GM19438 (cell line): ENCODE measurements at regions not wholly inside any gene's neighbourhood (a gene's known extent, or its start where the extent isn't known, plus 50 kb on each side); places are given as distances from the start of the nearest gene placed in this dataset.

ENCODE experiments used
- ATAC-seq: cut with Tn5 transposase; IDR thresholded peaks from one replicate; pipeline ENCODE4 v1.9.1; 2021; ENCODE audit warnings: low read depth; ENCODE audit not compliant: unreplicated experiment

DNA sequence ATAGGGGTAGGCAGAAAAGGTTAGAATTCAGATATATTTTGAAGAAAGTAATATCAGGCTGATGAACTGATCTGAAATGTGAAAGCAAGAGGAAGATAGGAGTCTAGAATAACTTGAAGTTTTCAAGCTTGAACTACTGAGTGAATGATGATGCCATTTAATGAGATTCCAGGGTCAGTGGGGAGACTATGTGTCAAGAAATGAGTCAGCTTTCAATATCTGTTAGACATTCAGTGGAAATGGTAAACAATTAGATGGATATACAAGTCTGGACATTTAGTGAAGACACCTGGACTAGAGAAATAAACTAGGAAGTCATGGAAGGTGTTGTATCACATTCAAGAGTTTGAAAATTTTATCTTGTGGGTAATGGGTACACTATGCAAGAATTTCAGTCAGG lies 326.9 kb downstream of the FSIP2 start:
- no peak for ATAC-seq

DNA sequence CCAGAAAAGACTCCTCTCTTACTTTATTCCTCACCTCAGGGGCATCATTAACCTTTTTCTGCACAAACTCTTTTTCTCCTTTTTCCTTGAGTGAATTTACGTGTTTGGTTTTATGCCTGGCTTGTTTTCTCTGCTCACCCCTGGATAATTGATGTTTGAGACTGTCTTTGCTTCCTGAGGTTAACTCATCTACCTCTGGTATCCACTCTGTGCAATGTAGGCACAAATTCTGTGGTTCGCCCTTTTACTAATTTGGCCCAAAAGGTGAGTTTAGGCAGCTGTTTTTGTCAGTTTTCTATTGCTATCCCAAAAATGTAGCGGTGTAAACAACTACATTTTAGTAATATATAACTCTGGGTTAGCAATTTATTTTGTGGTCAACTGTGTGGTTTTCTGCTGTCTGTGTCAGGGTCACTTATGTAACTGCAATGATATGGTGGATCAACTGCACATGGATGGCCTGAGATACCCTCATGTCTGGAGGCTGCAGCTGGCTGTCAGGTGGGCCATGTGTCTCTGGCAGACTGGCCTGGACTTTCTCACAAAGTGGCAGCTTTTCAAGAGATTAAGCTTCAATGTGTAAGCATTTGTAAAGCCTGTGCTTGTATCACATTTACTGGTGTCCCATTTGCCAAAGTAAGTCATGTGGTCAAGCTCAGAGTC lies 329.7 kb downstream of the FSIP2 start:
- no peak for ATAC-seq

DNA sequence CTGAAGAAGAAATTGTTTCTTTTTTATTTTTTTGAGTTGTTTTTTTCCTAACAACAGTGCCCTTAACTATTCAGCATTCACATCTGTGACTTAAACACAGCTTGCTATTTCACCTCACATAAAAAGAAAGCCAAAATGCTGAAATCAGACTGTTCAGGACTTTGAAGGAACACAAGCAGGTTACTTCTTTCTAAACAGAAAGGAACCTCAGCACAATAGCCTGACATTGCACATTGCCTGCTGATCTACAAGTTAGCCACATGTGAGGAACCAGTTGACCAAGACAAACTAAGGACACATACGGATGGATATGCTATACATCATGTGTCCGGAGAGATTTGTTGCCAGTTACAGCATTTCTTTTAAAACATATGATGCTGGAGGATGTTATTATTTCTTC lies 331.1 kb downstream of the FSIP2 start:
- no peak for ATAC-seq

DNA sequence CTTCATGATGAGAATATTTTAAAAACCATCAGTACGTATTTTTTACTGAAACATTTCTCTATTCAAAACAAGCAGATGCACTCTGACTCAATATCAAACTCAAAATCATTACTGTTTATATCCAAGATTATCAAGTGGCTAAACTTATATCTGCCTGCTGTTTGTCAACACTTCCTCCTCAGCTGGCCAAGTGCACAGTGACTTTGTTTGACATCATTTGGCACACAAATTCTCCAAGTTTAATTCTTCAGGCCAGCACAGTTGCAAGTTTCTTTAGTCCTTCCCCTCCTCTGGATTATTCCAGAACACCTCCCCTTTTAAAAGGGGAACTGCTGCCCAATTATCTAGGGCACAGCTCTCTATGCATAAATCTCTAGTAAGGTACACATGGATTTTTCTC lies 346.6 kb downstream of the FSIP2 start:
- no peak for ATAC-seq

DNA sequence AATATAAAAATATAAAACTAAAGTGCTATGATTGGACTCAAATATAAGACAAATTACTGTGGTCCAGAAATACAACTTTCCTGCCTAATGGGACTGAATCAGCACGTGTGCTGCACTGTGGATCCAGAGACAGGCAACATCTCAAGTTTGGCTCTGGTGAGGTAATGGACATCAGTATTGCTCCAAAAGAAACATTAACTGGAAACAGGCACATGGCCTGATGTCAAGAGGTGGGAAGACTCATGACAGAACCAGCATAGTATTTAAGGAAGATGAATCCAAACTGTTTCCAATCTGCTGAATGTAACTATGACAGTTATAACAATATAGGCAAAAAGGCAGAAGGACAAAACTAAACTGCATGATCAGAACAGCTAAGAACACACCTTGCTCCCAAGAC lies 354.6 kb downstream of the FSIP2 start:
- ATAC-seq: no peak

DNA sequence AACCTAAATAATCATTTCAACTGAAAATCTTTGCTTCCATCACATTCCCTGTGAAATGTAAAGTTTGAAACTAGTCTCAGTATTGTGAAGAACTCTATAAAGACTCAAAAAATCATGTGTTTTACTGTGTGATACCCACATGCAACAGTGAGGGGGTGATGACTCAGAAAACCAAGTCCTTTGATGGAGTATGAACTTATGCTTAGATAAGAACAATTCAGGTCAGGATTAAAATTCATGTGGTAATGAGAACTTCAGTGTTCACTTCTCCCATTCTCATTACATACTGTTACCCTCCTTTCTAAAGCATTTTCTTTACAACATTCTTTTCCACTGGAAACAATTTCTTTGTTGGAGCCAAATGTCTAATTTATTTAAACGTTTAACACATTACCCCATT lies 360.2 kb downstream of the FSIP2 start:
- ATAC-seq: no peak

DNA sequence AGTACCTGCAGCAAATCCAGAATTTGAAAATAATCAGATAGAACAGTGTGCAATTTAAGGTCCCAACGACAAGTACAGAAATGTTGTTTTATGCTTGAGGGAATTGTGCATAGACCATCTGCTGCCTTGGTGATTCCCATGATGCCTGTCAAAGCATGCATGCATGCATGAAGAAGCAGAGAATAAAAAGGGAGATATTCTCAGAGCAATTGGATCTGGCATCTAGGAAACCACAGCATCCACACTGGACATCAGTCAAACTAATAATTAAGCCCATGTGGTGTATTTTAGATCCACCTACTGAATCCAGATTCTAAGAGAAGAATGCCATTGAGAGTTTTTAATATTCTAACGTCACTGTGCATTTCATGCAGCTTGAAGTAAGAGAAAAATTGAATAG lies 361.2 kb downstream of the FSIP2 start:
- ATAC-seq: no peak

DNA sequence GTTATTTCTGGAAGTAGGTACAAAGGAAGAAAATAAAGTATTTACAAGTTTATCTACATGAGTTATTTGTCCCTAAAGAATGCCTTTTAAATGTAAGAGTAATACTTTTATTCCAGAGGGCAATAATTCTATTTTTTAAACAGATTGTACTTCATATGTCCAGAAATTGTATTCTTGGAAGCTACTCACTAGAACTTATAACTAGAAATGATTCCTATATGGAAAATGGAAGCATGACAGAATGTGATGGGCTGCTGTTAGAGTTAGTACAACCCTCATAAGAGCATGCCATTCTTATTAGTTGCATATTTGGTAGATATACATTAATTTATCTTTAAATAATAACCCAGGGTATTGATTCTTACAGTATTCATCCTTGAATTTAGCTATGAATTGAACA lies 362.0 kb downstream of the FSIP2 start:
- no peak for ATAC-seq

DNA sequence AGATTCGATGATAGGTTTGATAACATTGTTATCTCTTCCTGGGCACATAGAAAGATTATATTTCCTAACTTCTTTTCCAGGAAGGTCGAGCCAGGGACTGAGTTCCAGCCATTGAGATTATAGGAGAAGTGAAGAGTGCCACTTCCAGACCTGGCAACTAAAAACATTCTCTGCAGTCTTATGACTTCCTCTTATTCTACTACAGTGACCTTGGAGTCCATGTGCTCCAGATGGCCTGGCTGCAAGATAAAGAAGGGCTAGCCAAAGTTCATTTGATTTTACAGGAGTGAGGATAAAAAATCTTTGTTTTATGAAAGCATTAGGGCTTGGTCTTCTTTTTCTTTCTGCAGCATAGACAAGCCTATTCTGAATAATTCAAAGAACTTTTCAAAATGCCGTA lies 363.0 kb downstream of the FSIP2 start:
- no peak for ATAC-seq

DNA sequence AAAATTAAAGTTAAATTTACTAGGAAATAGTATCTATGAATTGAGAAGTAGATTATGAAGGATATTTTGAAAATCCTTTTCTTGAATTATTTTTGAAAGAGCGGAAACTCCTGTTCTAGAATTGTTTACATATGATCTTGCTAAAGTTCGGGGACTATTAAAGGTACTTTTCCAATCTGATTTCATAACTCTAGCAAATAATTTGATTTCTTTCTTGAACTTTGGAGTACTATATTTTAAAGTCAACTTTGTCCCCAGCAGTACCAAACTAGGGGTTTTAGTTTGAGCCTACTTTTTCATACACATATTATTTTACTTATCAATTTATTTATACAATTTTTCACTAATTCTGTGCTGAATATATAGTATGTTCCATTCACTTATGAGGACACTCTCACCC lies 364.7 kb downstream of the FSIP2 start:
- no peak for ATAC-seq

DNA sequence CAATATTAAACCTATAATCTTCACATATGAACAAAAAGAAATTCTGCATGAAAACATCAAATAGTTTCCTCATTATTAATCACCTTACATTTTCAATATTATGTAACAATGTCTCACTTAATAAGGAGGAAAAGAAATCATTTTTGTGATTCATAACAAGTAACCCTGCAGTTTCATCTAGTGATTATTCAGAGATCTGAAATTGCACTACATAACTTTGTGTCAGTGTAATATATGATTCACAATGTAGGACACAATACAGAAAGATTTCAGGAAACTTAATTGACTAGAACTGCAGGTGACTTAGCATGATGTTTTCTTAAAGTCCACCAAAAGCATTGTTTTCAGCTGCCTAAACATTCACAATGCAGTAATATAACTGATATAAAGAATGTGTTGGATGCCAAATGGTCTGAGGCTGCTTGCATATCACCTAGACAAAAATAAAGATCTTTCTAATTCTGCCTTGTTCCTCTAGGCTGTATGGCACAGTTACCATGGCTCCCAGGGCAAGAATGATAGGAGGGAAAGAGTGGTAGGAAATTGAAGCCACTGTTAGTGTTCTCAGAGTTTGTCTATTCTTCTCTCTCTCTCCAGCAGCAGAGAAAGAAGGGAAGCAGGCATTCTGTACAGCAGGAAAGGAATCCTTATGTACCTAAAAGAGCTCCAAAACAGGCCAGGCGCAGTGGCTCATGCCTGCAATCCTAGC lies 366.6 kb downstream of the FSIP2 start:
- no peak for ATAC-seq

DNA sequence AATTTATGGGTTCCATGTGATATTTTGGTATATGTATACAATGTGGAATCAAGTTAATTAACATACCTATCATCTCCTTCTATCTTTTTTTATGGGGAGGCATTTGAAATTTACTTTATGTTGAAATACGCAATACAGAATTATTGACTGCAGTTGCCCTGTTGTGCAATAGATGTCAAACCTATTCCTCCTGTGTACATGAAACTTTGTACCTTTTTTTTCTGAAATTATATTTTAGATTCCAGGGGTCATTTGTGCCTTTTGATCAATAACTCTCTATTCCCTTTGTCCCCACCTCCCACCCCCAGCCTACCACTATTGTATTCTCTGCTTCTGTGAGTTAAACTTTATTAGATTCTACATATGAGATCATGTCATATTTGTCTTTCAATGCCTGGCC lies 369.9 kb downstream of the FSIP2 start:
- no peak for ATAC-seq

DNA sequence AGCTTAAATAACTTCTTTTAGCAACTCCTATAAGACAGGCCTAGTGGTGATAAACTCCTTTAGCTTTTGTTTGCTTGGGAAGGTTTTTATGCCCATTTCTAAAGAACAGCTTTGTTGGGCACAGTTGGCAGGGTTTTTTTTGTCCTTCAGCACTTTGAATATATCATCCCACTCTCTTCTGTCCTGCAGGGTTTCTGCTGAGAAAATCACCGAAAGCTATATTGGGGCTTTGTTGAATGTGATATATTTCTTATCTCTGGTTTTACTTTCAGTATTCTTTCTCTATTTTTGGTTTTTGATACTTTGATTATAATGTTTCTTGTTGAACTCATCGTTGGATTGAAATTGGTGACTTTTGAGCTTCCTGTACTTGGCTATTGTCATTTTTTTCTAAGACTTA lies 372.8 kb upstream of the ZC3H15 start:
- ATAC-seq: no peak

DNA sequence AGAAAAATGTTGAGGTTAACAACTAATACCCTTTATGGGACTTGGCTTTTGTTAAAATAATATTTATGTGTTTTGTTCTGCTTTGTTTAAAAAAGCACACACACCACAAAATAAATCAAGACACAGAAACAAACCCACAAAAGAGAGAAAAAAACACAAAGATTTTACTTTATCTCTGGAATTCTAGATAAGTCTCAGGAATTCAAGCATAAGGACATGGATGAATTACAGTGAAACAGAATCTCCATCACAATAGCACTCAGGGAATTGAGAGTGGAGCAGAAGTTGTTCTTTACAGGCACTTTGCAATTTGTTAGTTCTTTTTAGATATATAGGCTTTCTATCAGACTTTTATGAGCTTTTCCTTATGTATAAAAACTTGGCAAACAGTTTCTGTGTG lies 360.9 kb upstream of the ZC3H15 start:
- ATAC-seq: no peak

DNA sequence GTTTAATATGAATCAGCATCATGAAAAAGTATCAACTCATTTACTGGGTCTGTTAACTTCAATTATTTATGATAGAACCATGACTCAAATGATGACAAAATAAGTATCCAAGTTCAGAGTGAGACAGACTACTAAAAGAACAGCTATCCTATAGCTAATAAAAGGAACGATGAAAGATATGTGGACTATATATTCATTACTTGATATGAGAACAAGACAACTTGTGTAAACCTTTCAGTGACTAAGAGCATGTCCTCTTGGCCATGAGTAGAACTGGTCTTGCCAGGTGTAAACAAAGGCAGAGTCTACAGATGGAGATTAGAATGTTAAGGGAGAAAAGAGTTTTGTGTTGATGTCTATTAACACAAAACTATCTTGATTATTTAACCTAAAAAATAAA lies 360.4 kb upstream of the ZC3H15 start:
- ATAC-seq: no peak

DNA sequence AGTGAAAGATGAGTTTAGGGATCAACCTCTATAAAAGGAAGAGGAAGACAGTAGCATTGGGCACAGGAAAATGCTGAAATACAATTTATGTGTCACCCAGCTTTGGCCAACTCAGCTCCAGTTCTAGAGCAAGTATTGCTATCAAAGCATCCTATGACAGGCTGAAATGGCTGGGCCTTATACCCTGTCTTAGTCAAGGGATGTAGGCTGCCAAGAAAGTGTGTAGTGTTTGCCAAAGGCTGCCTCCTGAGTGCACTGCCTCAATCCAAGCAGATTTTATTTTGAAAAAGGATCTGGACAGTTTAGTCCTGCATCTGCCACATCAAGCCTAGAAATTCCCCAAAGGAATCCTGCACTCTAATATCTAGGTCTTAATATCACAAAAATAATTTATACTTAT lies 359.9 kb upstream of the ZC3H15 start:
- ATAC-seq: no peak

DNA sequence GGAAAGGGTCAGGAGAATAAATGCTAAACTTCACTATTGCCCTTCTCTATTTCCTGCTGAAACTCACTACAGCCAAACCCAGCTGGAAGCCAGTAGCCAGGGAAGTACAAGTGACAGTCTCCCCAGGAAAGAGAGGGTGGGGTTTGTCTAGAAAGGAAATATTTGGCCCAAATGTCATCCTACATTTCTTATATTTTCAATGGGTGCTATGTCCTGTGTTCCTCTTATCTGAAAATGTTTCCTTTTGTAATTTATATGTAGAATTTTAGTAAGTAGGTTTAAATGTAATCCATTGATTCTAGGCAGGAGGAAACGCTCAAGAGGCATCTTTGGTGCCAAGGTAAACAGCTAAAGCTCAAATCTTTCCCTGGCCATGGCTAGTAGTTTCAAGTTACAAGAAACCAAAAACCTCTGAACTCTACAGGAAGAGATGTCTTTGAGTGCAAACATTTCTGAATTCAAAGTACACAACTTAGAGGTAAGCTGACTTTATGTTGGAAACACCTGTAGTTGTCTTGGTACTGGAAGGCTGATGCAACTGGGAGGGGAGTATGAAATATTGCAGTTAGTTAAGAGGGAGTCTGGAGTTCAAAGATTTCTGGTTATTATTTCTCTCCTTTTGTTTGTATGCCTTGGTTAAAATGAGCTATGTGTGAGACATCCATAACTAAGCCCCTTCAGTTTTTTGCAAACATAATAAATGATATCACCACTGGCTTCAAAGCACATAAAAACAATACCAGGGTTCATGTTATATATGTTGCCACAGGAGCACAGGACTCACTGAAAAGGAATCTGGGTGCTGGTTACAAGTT lies 356.1 kb upstream of the ZC3H15 start:
- ATAC-seq: no peak

DNA sequence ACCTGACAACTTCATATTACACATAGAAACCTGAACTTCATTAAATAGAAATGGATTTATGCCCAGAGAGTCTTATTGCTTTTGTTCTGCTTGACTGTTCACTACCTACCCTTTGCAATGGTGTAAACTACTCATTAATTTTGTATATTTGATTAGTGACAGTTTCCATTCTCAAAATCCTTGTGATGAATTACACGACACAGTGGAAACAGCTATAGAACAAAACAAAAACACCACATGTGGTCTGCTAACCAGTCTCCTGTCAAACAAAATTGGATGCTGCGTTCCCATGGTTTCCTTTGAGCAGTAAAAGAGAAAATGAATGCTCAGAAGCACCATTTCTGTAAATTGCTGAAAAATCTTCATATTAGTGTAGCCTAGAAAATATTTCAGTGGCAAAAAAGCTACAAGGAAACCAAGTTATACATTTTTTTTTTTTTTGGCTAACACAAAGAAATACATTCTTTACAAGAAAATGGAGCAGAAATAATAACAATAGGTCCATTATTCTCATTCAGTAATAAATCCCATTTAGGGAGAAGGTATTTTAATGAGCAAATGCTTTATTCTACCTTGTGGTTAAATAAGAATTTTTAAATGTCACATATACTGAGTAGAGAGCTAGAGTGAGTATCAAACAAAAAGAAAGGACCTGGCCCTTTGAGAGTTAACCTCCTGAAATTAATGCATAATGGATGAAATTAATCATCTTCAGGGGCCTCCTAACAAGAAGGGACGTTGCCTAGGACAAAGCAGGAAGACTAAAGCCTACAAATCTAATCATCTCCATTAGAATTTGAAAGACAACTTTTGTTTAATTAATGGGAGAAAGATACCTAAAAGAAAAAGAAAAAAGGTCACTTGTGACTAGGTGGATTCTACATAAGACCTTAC lies 355.1 kb upstream of the ZC3H15 start:
- ATAC-seq: no peak

DNA sequence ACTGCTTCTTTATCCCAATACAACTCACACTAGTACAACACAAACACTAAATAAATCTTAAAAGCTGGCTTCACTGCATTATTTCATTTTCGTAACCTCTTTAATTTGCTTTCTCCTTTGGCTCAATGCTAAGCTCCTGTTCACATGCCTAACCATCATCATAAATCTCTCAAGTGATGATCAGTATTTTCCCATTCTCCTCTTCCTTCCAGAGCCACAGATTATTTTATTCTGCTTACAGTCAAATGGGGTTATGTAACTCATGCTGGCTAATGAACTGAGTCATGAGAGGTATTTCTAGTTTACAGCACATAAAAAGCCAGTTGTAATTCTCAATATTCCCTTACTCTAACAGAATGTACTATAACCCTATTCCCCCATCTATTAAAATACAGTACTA lies 350.4 kb upstream of the ZC3H15 start:
- no peak for ATAC-seq

DNA sequence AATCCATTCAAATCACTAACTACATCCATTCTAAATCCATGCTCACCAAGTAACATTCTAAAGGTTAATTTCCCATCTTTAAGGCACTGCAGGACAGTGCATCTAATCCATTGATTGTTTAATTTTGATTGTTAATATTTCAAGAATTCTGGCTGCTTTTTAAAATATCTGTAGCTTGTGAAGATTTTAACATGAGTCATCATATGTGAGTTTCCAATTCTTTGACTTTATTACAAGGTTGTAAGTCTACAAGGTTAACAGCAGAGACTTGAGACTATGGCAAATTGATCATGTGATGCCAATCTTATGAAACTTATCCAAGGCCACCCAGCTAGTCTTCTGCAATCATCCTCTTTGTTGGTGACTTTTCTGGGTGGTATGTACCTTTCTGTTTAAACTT lies 349.2 kb upstream of the ZC3H15 start:
- no peak for ATAC-seq

DNA sequence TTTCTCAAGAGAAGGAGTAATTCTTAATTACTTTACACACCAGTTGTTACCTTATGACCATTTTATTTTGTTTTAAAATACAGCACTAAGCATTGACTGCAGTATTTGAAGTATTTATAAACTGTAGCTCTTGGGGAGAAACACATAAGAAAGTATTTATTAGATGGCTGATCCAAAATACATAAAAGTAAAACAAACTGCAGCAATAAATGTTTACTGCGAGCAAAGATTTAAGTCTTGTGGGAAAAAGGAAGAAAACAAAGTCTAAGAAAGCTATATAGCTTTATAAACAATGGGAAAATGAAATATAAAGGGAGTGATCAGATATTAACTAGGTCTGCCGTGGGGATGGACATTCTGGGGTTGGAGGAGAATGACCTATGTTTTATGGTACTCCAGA lies 347.2 kb upstream of the ZC3H15 start:
- ATAC-seq: no peak
